ENCODE measurements at regions not wholly inside any gene's neighbourhood (a gene's known extent, or its start where the extent isn't known, plus 50 kb on each side); places are given as distances from the start of the nearest gene placed in this dataset.

GRCh38 chr1:25022361-25023189 lies 92.5 kb upstream of the RUNX3 start:
- peak; percentile 94 for DNase-seq (ENCODE audit: low read depth, low spot score)
- H3K4me3 ChIP-seq (ENCODE audit: low read depth, low read length), result peak overlapping the region; percentile 39
- no peak for TF ChIP-seq CTCF (IDR thresholded peaks at IDR 0.05; ENCODE audit: insufficient read depth, low read length, missing control alignments)
- ChIA-PET POLR2A (interaction anchor here (1.2 kb wide), 1 partner anchor 85 kb away, joined by 3 read pairs; no protein-coding TSS in a partner anchor), CTCF (interaction anchor here (0.7 to 8.1 kb wide), 4 partner anchors 12 to 182 kb away, joined by 3 to 83 read pairs (median 5); no protein-coding TSS in a partner anchor)

- H3K4me3 ChIP-seq (ENCODE audit: low read depth, low read length), result no peak overlapping the region
- ChIA-PET POLR2A (interaction anchor here (1.2 kb wide), 1 partner anchor 86 kb away, joined by 3 read pairs; no protein-coding TSS in a partner anchor), CTCF (interaction anchor here (1.6 to 8.1 kb wide), 2 partner anchors 16 to 183 kb away, joined by 5 to 83 read pairs; no protein-coding TSS in a partner anchor)
- no peak for TF ChIP-seq CTCF (IDR thresholded peaks at IDR 0.05; ENCODE audit: insufficient read depth, low read length, missing control alignments)
- no peak for DNase-seq (ENCODE audit: low read depth, low spot score)
Measured at GRCh38 chr1:25021591-25022215, 91.6 kb upstream of the RUNX3 start.

- TF ChIP-seq CTCF (IDR thresholded peaks at IDR 0.05; ENCODE audit: insufficient read depth, low read length, missing control alignments), result no peak
- CTCF ChIA-PET, result interaction anchor here (1.0 kb wide), 1 partner anchor 81 kb away, joined by 3 read pairs; no protein-coding TSS in a partner anchor
- POLR2A ChIA-PET, result no interaction called here
- no peak for DNase-seq (ENCODE audit: low read depth, low spot score)
- H3K4me3 ChIP-seq (ENCODE audit: low read depth, low read length), result no peak overlapping the region
Measured at GRCh38 chr1:25020851-25021590, 90.9 kb upstream of the RUNX3 start.

- TF ChIP-seq CTCF (IDR thresholded peaks at IDR 0.05; ENCODE audit: insufficient read depth, low read length, missing control alignments), result no peak
- ChIA-PET POLR2A (no interaction called here), CTCF (interaction anchor here (1.0 kb wide), 1 partner anchor 82 kb away, joined by 3 read pairs; no protein-coding TSS in a partner anchor)
- no peak for DNase-seq (ENCODE audit: low read depth, low spot score)
- H3K4me3 ChIP-seq (ENCODE audit: low read depth, low read length), result no peak overlapping the region
Measured at GRCh38 chr1:25020173-25020845, 90.2 kb upstream of the RUNX3 start.

- CTCF ChIA-PET, result interaction anchor here (1.5 kb wide), 1 partner anchor 14 kb away, joined by 3 read pairs; no protein-coding TSS in a partner anchor
- no peak overlapping the region for H3K4me3 ChIP-seq (ENCODE audit: low read depth, low read length)
- POLR2A ChIA-PET, result no interaction called here
- TF ChIP-seq CTCF (IDR thresholded peaks at IDR 0.05; ENCODE audit: insufficient read depth, low read length, missing control alignments), result no peak
- DNase-seq (ENCODE audit: low read depth, low spot score), result no peak
Measured at GRCh38 chr1:25019337-25020172, 89.5 kb upstream of the RUNX3 start.

Data from AG04449 (cell line).